ENCODE measurements at regions not wholly inside any gene's neighbourhood (a gene's known extent, or its start where the extent isn't known, plus 50 kb on each side); places are given as distances from the start of the nearest gene placed in this dataset.

DNA sequence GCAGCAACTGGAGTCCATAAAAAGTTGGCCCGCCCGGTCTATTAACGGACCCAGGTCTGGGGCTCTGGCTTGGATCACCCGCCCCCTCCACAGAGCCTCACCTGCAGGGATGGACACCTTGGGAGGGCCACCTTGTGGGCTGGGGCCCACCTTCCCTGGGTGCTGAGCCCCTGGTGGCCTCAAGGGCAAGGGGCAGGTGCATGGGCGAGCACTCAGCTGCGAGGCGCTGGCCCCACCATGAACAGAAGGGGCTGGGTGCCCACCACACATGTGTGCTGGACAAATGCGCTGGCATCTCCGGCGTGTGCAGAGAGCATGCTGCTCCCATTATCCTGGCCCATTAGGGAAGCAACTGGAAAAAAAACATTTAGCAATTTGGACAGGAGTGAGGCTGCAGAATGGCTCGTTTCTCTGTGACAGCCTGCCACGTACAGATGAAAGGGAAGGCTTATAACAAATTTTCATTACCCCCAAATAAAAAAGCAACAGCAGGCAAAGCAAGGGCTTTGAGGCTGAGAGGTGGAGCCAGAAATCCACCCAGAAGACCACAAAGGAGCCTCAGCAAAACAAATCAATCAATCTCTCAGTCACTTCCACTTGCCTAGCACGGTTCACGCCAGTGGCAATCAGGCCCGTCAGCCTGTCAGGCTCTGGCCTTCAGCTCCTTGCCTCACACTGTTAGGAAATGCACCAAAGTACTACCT lies 253.1 kb upstream of the ZNF521 start:
- intact Hi-C loops (cut with DNase I): no loop called here
- no peak for DNase-seq

DNA sequence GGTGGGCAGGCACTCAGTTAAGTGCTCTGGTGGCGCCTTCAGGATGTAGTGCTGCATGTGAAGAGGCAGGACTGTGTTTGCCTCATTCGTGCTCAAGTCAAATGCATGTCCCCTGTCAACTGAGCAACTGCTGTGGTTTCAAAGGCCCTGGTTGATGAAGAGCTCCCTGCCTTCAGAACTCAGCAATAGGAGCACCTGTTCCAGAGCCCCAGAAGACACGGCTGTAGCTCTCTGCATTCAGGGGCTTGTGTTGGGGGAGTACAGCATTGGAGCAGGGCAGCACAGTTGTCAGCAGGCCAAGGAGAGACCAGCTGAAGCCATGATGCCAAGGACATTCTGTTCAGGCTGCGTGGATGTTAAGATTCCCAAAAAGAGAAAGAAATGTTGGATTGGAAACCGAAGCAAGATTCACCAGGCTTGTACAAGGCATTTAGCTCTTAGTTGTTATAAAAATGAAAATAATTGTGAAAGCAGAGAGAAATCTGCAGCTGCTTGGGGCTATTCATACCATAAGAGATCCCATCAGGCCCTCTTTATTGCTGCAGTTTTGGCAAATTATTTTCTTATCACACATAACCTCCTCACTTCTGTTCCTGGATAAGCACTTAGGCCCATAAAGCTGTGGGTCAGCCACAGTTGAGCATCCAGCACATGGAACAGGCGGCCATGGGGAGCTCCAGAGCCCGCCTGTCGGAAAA lies 252.4 kb upstream of the ZNF521 start:
- DNase-seq: no peak
- intact Hi-C loops (cut with DNase I): no loop called here

GRCh38 chr18:25599443-25599842 lies 247.5 kb upstream of the ZNF521 start:
- no peak for DNase-seq
- intact Hi-C loops (cut with DNase I): no loop called here

DNA sequence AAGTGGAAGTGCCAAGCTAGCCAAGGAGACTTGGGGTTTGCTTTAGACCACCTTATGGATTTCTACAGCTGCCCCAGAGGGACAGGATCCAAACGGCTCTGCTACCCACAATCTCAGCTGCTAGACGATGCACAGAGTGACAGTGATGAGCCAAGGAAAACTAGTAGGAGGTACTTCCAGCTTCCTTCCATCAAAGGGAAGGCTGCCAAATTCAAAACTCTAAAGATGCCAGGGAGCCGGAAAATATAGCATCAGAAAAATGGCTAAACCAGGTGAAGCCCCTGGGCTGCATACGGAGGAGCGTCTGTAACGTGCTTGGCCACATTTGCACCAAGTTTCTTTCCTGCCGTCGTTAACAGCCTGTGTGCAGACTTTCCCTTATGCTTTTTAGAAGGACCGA lies 245.5 kb upstream of the ZNF521 start:
- intact Hi-C loops (cut with DNase I): no loop called here

GRCh38 chr18:25595274-25596060 lies 243.5 kb upstream of the ZNF521 start:
- DNase-seq: no peak
- intact Hi-C loops (cut with DNase I): no loop called here

More for the DNA sequence above, 245.5 kb upstream of the ZNF521 start:
- no peak for DNase-seq

- intact Hi-C loops (cut with DNase I): no loop called here
- no peak for DNase-seq
These were observed 242.4 kb upstream of the ZNF521 start for GRCh38 chr18:25594351-25594750.

DNA sequence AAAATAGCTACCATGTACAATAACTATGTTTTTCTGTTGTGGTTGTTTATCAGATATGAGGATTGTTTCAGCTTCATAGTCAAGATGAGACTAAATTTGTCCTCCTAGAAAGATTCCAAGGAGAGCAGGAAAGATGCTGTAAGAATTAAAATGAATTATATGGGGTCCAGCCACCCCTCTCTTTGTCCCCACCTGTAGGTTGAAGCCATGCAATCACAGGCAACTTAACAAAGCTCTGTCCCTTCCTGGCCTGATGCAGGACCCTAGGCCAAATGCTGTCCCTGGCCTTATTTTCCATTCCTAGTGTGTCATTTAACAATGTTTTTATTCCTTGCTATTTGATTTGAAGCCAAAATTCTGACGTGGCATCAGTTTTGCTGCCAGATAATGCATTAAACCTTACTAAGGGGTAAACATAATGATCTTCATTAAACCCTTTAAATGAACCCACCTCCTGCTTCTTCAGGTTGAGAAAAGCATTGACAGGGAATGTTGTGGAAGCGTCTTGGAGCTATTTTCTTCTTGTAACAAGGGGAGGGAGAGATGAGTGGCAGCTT lies 240.9 kb upstream of the ZNF521 start:
- no peak for DNase-seq
- intact Hi-C loops (cut with DNase I): no loop called here

DNA sequence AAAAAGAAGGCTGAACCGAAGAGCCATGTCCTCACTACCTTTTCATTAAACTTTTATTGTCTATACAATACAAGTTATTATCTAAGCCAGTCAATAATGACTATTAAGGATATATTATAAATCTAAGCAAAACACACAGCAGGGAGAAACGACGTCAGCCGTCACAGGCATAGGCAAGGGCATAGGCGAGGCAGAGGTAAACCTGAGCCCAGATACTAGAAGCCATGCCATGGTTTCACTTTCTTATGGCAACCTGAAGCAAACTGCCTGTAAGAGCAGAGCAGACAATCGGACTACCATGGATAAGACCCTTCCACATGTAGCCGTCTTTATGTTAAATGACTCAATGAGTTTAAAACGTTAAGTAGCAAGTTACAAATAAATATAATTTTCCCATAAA lies 238.5 kb upstream of the ZNF521 start:
- no peak for DNase-seq
- intact Hi-C loops (cut with DNase I): no loop called here

GRCh38 chr18:25587545-25587944 lies 235.6 kb upstream of the ZNF521 start:
- no peak for DNase-seq
- intact Hi-C loops (cut with DNase I): no loop called here

- DNase-seq: no peak
- intact Hi-C loops (cut with DNase I): no loop called here
These were observed 217.0 kb upstream of the ZNF521 start for GRCh38 chr18:25568986-25569385.

GRCh38 chr18:25563816-25564683 lies 212.1 kb upstream of the ZNF521 start:
- no peak for DNase-seq
- intact Hi-C loops (cut with DNase I): no loop called here

DNA sequence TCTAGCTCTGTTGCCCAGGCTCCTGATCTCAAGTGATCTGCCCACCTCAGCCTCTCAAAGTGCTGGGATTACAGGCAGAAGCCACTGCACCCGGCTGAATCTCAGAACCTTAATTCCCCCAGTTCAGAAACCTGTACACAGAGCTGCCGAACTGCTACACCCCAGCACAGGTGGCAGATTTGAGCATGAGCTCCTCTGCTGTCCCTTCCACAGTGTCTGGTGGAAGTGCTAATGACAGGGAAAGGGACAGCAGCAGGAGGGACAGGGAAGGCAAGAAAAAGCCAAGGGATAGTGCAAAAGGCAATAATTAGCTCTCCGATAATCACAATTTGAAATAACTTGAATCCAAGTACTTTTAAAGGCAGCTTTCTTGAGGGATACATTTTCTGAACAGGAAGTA lies 211.4 kb upstream of the ZNF521 start:
- DNase-seq: no peak
- intact Hi-C loops (cut with DNase I): no loop called here

- intact Hi-C loops (cut with DNase I): no loop called here
- DNase-seq: no peak
These were observed 210.0 kb upstream of the ZNF521 start for GRCh38 chr18:25561918-25562317.

GRCh38 chr18:25560369-25560768 lies 208.4 kb upstream of the ZNF521 start:
- DNase-seq: peak in 5 of 42 donors; percentile 5 to 14 (median 11)
- intact Hi-C loops (cut with DNase I): no loop called here

DNA sequence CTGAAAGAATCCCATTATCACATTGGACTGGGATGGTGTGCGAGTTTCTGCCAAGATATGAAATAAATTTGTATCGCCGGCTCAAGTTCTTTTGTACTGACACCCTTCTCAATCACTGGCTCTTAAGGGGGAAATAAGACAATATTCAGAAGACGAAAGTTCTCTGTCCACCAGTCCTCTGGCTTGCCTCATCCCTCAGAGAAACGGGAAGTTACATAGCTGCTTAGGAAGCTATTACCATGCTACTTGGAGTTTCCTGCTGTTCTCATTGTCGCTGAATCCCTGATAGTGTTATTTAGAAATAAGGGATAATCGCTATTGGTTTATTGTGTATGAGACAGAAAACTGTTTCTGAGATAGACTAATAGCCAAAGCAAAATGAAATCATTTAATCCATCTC lies 205.0 kb upstream of the ZNF521 start:
- no peak for DNase-seq
- intact Hi-C loops (cut with DNase I): no loop called here

- DNase-seq: no peak
These were observed 201.8 kb upstream of the ZNF521 start for GRCh38 chr18:25553631-25554263.

GRCh38 chr18:25544546-25545287 lies 192.8 kb upstream of the ZNF521 start:
- no peak for DNase-seq
- intact Hi-C loops (cut with DNase I): no loop called here

More at GRCh38 chr18:25553631-25554263, 201.8 kb upstream of the ZNF521 start:
- intact Hi-C loops (cut with DNase I): no loop called here

All from head of caudate nucleus (tissue), 42 donors.